Heart left ventricle (tissue), 16 donors: ENCODE measurements at regions not wholly inside any gene's neighbourhood (a gene's known extent, or its start where the extent isn't known, plus 50 kb on each side); places are given as distances from the start of the nearest gene placed in this dataset.
A peak's percentile ranks its signal among the peaks of the same experiment; 100 is the strongest.

Experiments
- ATAC-seq, 4 donors: fragments of 200-7000 bp; cut with Tn5 transposase; one replicate each; pipeline ENCODE4 v1.9.1; 2020 to 2022; ENCODE audit warnings: moderate library complexity in 4 of 4, mild to moderate bottlenecking in 3 of 4, moderate number of reproducible peaks in 1 of 4
- DNase-seq, 5 donors: peaks; one replicate each; pipeline ENCODE4 v3.0.0-alpha.2; 2020
- H3K27ac ChIP-seq, 12 donors: fragments of 200-600 bp; sonication (generic) in 4 of 12; one replicate each; pipeline versions ENCODE4 v1.5.0 to v1.8.0; 2016 to 2022; ENCODE audit warnings: mild to moderate bottlenecking in 2 of 12
- H3K27me3 ChIP-seq, 9 donors: fragments of 200-600 bp; sonication (generic) in 2 of 9; one replicate each; pipeline versions ENCODE4 v1.5.1 to v1.8.0; 2016 to 2022; ENCODE audit warnings: mild to moderate bottlenecking in 3 of 9
- H3K36me3 ChIP-seq, 9 donors: fragments of 200-600 bp; sonication (generic) in 2 of 9; one replicate each; pipeline versions ENCODE4 v1.5.0 to v1.8.0; 2018 to 2022; ENCODE audit warnings: mild to moderate bottlenecking in 2 of 9
- H3K4me1 ChIP-seq, 12 donors: fragments of 200-600 bp; sonication (generic) in 4 of 12; one replicate each; pipeline versions ENCODE4 v1.5.0 to v1.8.0; 2016 to 2022; ENCODE audit warnings: mild to moderate bottlenecking in 3 of 12
- H3K4me3 ChIP-seq, 12 donors: fragments of 200-600 bp; sonication (generic) in 4 of 12; one replicate each; pipeline versions ENCODE4 v1.5.0 to v1.8.0; 2017 to 2022; ENCODE audit warnings: mild to moderate bottlenecking in 9 of 12, moderate library complexity in 4 of 12
- H3K9me3 ChIP-seq, 12 donors: fragments of 200-600 bp; sonication (generic) in 4 of 12; one replicate each; pipeline versions ENCODE4 v1.5.0 to v1.8.0; 2016 to 2022; ENCODE audit warnings: mild to moderate bottlenecking in 1 of 12
- CTCF ChIP-seq, 12 donors: fragments of 200-600 bp; sonication (generic) in 4 of 12; IDR thresholded peaks; one replicate each; pipeline versions ENCODE4 v1.5.0 to v1.8.0; 2018 to 2022; ENCODE audit warnings: antibody characterized with exemption in 12 of 12, mild to moderate bottlenecking in 5 of 12
- POLR2A ChIP-seq, 2 donors: fragments of 450-650 bp; IDR thresholded peaks; one replicate each; pipeline ENCODE4 v1.6.1; 2017; ENCODE audit warnings: antibody characterized with exemption in 2 of 2, mild to moderate bottlenecking in 2 of 2, moderate library complexity in 2 of 2
- WGBS, 4 donors: extraction: QIAGEN DNeasy Blood & Tissue Kit in 2 of 4; methylation state at CpG; one replicate each; pipeline versions ENCODE4 v1.1.5 to v1.1.7; 2013 to 2018; 5-methylcytosine and 5-hydroxymethylcytosine counted together
- intact Hi-C, 10 donors: fragments of 100-400 bp; cut with DNase I; formaldehyde crosslinking; loops; one replicate each; pipeline versions ENCODE4 v1.11.1 to v1.14.2; 2022
- donor health status: ischemic (EF 13 %, LVEDD 7.1; RV severe dilation, severe dysfunction).
- donor health status: healthy with polysubstance abuse.
- donor health status: DM: no; HTN: yes; CAD: no.
- donor health status: DM: no; HTN: no; CAD: no.
- donor health status: ischemic (EF 25% LVEDD 6.9; RV normal size, moderate dysfunction).
- donor health status: ischemic (EF 25% LVEDD 5.7; RV mildly dilated, moderate dysfunction).
- donor health status: healthy.
- donor health status: DM: yes; HTN: yes; CAD: no.
- donor health status: ischemic (EF 35%, LVEDD 5.7; RV mildly dilated, moderate dysfunction).
- donor health status: nonischemic (EF 11% LVEDD 7.7; RV severe dilation, severe dysfunction).
- donor health status: DM: yes; HTN: yes; CAD: no.
- donor health status: PGD.
- donor health status: ischemic (EF 29% LVEDD 5.4; RV normal size, mild dysfunction).
- donor health status: nonischemic (EF 23%, LVEDD 6.1; RV moderate dilation, normal function).

GRCh38 chr13:76730220-76730619 is 156.0 kb downstream of the KCTD12 start:
- WGBS, 4 donors = 46 to 61% (median 51%) methylated on average over 4 of the region's 4 CpGs
- H3K36me3 ChIP-seq = no peaks in the 10 kb centered on the region
- ATAC-seq = peak; percentile 26 to 85 (median 54)
- H3K27ac ChIP-seq = peak overlapping the region in 11 of 12 donors; percentile 4 to 70 (median 48)
- H3K9me3 ChIP-seq = no peaks in the 10 kb centered on the region
- no peak overlapping the region for H3K4me3 ChIP-seq
- intact Hi-C loops = no loop called here
- H3K4me1 ChIP-seq = peaks cover 0 to 23% (median 5%) of the 10 kb centered on the region in 12 donors
- DNase-seq = no peak
- H3K27me3 ChIP-seq = no peaks in the 10 kb centered on the region
- TF ChIP-seq CTCF (IDR thresholded peaks at IDR 0.05) (no peak), POLR2A (IDR thresholded peaks at IDR 0.05) (no peak)

GRCh38 chr13:76729691-76730090 is 156.5 kb downstream of the KCTD12 start:
- H3K4me3 ChIP-seq = no peak overlapping the region
- WGBS, 4 donors = 58 to 74% (median 67%) methylated on average over 1 of the region's 1 CpG
- ATAC-seq (no peak), DNase-seq (no peak)
- no peaks in the 10 kb centered on the region for H3K9me3 ChIP-seq
- no peaks in the 10 kb centered on the region for H3K27me3 ChIP-seq
- peaks cover 0 to 28% (median 10%) of the 10 kb centered on the region in 12 donors for H3K4me1 ChIP-seq
- peak overlapping the region in 11 of 12 donors; percentile 4 to 70 (median 48) for H3K27ac ChIP-seq
- H3K36me3 ChIP-seq = no peaks in the 10 kb centered on the region
- TF ChIP-seq POLR2A (IDR thresholded peaks at IDR 0.05) = no peak
- no peak for TF ChIP-seq CTCF (IDR thresholded peaks at IDR 0.05)
- intact Hi-C loops = no loop called here

GRCh38 chr13:76725896-76726295 is 160.3 kb downstream of the KCTD12 start:
- no peaks in the 10 kb centered on the region for H3K36me3 ChIP-seq
- H3K4me3 ChIP-seq = no peak overlapping the region
- intact Hi-C loops = no loop called here
- no peak for DNase-seq
- H3K4me1 ChIP-seq = peaks cover 0 to 55% (median 22%) of the 10 kb centered on the region in 12 donors
- H3K9me3 ChIP-seq = no peaks in the 10 kb centered on the region
- WGBS, 4 donors = 36 to 55% (median 52%) methylated on average over 1 of the region's 1 CpG
- no peak for TF ChIP-seq CTCF (IDR thresholded peaks at IDR 0.05)
- TF ChIP-seq POLR2A (IDR thresholded peaks at IDR 0.05) = no peak
- peak overlapping the region in 1 of 12 donors; percentile 5 for H3K27ac ChIP-seq
- no peaks in the 10 kb centered on the region for H3K27me3 ChIP-seq
- ATAC-seq = no peak

GRCh38 chr13:76725211-76725610 is 161.0 kb downstream of the KCTD12 start:
- Histone ChIP-seq H3K27ac (peak overlapping the region in 4 of 12 donors; percentile 5 to 39 (median 12)), H3K4me1 (peaks cover 0 to 56% (median 22%) of the 10 kb centered on the region in 12 donors), H3K4me3 (no peak overlapping the region), H3K27me3 (no peaks in the 10 kb centered on the region), H3K36me3 (no peaks in the 10 kb centered on the region), H3K9me3 (no peaks in the 10 kb centered on the region)
- peak in 2 of 4 donors; percentile 9 to 32 for ATAC-seq
- DNase-seq = no peak
- intact Hi-C loops = no loop called here
- TF ChIP-seq CTCF (IDR thresholded peaks at IDR 0.05) (no peak), POLR2A (IDR thresholded peaks at IDR 0.05) (no peak)
- 0 to 36% (median 13%) methylated on average over 1 of the region's 1 CpG for WGBS, 4 donors
